Activated gamma-delta T cell treated with anti-CD3 and anti-CD28 coated beads, Interleukin-2, amount 50 U/mL, for 16 hours (primary cell): ENCODE measurements at regions not wholly inside any gene's neighbourhood (a gene's known extent, or its start where the extent isn't known, plus 50 kb on each side); places are given as distances from the start of the nearest gene placed in this dataset.
"Not testable (repeated sequence)": the region's sequence is repeated elsewhere in the genome, so short reads cannot be mapped to it uniquely, and the experiment has no call there.

Experiments used
- DNase-seq: peaks from one replicate; pipeline ENCODE4 v3.0.0-alpha.2; 2020; ENCODE audit warnings: low read depth

GRCh38 chr9:108273988-108274387, 581.8 kb downstream of the ACTL7B start:
- DNase-seq = no peak

- DNase-seq = no peak
Measured at GRCh38 chr9:108272349-108272899, 583.4 kb downstream of the ACTL7B start.

- no peak for DNase-seq
Measured at GRCh38 chr9:108271646-108272348, 584.0 kb downstream of the ACTL7B start.

- DNase-seq = no peak
Measured at GRCh38 chr9:108271236-108271635, 584.5 kb downstream of the ACTL7B start.

- no peak for DNase-seq
Measured at GRCh38 chr9:108270561-108270960, 585.2 kb downstream of the ACTL7B start.

- no peak for DNase-seq
Measured at GRCh38 chr9:108270051-108270450, 585.7 kb downstream of the ACTL7B start.

GRCh38 chr9:108269371-108269770, 586.4 kb downstream of the ACTL7B start:
- no peak for DNase-seq

- no peak for DNase-seq
Measured at GRCh38 chr9:108265065-108265464, 590.7 kb downstream of the ACTL7B start.

- DNase-seq = no peak
Measured at GRCh38 chr9:108264093-108264492, 591.7 kb downstream of the ACTL7B start.

GRCh38 chr9:108262836-108263235, 593.0 kb downstream of the ACTL7B start:
- DNase-seq = no peak

- DNase-seq = no peak
Measured at GRCh38 chr9:108259917-108260675, 595.7 kb downstream of the ACTL7B start.

GRCh38 chr9:108258640-108259039, 597.1 kb downstream of the ACTL7B start:
- no peak for DNase-seq

- no peak for DNase-seq
Measured at GRCh38 chr9:108257382-108257781, 598.4 kb downstream of the ACTL7B start.

- no peak for DNase-seq
Measured at GRCh38 chr9:108254236-108254635, 601.5 kb downstream of the ACTL7B start.

- not testable (repeated sequence) for DNase-seq
Measured at GRCh38 chr9:108247391-108247790, 608.4 kb downstream of the ACTL7B start.

- no peak for DNase-seq
Measured at GRCh38 chr9:108245901-108246300, 609.9 kb downstream of the ACTL7B start.

GRCh38 chr9:108245331-108245730, 610.5 kb downstream of the ACTL7B start:
- DNase-seq = no peak

- no peak for DNase-seq
Measured at GRCh38 chr9:108244686-108245085, 611.1 kb downstream of the ACTL7B start.

- DNase-seq = no peak
Measured at GRCh38 chr9:108241384-108242073, 614.3 kb downstream of the ACTL7B start.

- DNase-seq = no peak
Measured at GRCh38 chr9:108239696-108240321, 616.0 kb downstream of the ACTL7B start.

GRCh38 chr9:108235609-108236008, 620.2 kb downstream of the ACTL7B start:
- DNase-seq = no peak

GRCh38 chr9:108234811-108235210, 621.0 kb downstream of the ACTL7B start:
- DNase-seq = no peak
